ENCODE measurements at regions not wholly inside any gene's neighbourhood (a gene's known extent, or its start where the extent isn't known, plus 50 kb on each side); places are given as distances from the start of the nearest gene placed in this dataset.
"Not testable (repeated sequence)": the region's sequence is repeated elsewhere in the genome, so short reads cannot be mapped to it uniquely, and the experiment has no call there.

DNA sequence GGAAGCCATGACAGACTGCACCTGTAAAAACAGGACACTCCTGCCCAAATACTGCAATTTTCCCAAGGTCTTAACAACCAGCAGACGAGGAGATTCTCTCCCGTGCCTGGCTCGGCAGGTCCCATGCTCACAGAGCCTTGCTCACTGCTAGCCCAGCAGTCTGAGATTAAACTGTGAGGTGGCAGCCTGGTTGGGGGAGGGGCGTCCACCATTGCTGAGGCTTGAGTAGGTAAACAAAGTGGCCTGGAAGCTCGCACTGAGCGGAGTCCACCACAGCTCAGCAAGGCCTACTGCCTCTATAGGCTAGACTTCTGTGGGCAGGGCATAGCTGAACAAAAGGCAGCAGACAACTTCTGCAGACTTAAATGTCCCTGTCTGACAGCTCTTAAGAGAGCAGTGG is 80.3 kb downstream of the ANXA5 start:
- DNase-seq (ENCODE audit: low read depth) = not testable (repeated sequence)

- no peak for DNase-seq (ENCODE audit: low read depth)
Observed at GRCh38 chr4:121614101-121614500, 82.7 kb downstream of the ANXA5 start.

DNA sequence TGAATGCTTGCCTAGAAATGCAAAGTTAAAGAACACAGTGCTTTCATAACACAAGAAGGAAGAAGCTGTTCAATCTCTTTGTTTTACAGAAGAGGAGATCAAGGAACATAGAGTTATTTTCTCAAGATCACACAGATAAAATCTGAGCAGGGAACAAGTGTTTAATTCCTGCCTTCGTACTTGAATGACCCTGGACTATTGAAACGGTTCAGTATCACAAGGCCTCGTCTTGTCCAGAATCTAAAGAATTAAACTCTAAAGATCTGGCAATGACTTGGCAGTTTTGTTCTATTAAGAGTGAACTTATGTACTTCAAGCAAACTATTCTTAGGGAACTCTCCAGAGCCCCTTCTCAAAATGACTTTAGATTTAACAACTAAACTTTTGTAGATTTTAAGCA is 97.7 kb downstream of the ANXA5 start:
- no peak for DNase-seq (ENCODE audit: low read depth)

GRCh38 chr4:121597346-121597934 is 99.3 kb downstream of the ANXA5 start:
- peak; percentile 42 for DNase-seq (ENCODE audit: low read depth)

DNA sequence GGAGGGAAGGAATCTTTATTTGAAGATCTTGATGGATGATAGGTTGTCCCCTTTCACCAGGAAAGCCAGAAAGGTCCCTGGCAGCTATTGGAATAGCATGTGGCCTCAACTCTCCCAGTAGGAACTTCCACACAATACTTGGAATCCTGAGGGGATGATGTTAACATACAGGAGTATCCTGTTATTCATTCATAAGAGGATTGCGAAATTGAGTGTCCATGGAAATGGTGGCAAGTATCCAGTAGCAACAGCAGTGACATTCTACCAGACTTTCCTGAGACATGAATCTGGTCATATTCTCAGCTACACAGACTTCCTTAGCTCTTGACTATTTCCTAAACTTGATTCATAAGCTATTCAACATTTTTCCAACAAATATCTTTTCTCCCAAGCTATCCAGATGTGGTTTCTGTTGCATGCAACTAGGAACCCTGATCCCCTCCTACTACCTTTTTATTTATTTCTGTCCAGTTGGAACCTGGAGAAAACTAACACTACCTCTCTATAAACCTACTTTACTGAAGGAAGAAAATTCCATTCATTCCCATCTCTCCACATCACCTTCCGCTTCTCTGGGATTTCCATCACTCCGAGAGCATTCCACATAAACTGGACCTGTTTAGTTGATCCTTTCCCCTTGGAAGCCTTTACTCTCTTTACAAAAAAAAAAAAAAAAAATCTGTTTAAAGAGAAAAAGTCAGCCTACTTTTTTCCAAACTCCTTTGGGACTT is 101.8 kb downstream of the ANXA5 start:
- DNase-seq (ENCODE audit: low read depth) = peak; percentile 55

DNA sequence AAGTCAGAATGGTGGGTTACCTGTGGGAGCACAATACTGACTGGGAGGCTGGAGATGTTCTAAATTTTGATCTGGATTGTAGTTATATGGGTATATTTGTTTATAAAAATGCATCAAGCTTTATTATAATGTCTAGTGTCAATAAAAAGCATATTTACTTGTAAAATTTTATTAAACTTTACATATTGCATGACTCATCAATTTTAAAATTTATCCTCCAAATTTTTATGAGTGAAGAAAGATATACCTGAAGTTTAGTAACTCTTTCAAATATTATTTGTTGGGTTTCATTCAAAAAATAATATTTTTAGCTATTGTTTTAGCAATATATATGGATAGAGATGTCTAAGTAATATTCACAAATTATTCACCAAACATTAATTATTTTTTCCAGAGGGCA is 103.0 kb downstream of the ANXA5 start:
- no peak for DNase-seq (ENCODE audit: low read depth)

DNA sequence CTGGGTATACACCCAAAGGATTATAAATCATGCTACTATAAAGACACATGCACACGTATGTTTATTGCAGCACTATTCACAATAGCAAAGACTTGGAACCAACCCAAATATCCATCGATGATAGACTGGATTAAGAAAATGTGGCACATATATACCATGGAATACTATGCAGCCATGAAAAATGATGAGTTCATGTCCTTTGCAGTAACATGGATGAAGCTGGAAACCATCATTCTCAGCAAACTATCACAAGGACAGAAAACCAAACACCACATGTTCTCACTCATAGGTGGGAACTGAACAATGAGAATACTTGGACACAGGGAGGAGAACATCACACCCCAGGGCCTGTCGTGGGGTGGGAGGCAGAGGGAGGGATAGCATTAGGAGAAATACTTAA is 104.5 kb downstream of the ANXA5 start:
- not testable (repeated sequence) for DNase-seq (ENCODE audit: low read depth)

GRCh38 chr4:121584836-121585235 is 111.9 kb downstream of the ANXA5 start:
- DNase-seq (ENCODE audit: low read depth) = no peak

GRCh38 chr4:121583396-121583795 is 113.4 kb downstream of the ANXA5 start:
- no peak for DNase-seq (ENCODE audit: low read depth)

- DNase-seq (ENCODE audit: low read depth) = no peak
Observed at GRCh38 chr4:121582296-121582695, 114.5 kb downstream of the ANXA5 start.

GRCh38 chr4:121575392-121575791 is 121.4 kb downstream of the ANXA5 start:
- not testable (repeated sequence) for DNase-seq (ENCODE audit: low read depth)

GRCh38 chr4:121574618-121575017 is 122.2 kb downstream of the ANXA5 start:
- no peak for DNase-seq (ENCODE audit: low read depth)

DNA sequence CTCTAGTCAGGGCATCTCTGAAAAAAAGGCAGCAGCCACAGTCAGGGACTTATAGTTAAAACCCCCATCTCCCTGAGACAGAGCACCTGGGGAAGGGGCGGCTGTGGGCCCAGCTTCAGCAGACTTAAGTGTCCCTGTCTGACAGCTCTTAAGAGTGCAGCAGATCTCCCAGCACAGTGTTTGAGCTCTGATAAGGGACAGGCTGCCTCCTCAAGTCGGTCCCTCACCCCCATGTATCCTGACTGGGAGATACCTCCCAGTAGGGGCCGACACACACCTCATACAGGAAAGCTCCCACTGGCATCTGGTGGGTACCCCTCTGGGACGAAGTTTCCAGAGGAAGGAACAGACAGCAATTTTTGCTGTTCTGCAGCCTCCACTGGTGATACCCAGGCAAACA is 129.0 kb downstream of the ANXA5 start:
- no peak for DNase-seq (ENCODE audit: low read depth)

GRCh38 chr4:121564840-121565375 is 131.9 kb downstream of the ANXA5 start:
- DNase-seq (ENCODE audit: low read depth) = no peak

DNA sequence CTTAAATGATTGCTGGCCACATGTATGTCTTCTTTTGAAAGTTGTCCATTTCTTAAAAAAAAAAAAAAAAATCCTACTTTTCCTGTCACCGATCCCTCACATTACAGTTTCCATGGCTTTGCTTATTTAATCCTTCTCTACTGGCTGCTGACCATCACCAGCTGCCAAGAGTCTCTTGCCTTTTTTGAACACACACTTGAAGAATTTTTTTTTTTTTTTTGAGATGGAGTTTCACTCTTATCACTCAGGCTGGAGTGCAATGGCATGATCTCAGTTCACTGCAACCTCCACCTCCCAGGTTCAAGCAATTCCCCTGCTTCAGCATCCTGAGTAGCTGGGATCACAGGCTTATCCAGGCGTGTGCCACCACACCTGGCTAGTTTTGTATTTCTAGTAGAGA is 134.0 kb downstream of the ANXA5 start:
- DNase-seq (ENCODE audit: low read depth) = no peak

DNA sequence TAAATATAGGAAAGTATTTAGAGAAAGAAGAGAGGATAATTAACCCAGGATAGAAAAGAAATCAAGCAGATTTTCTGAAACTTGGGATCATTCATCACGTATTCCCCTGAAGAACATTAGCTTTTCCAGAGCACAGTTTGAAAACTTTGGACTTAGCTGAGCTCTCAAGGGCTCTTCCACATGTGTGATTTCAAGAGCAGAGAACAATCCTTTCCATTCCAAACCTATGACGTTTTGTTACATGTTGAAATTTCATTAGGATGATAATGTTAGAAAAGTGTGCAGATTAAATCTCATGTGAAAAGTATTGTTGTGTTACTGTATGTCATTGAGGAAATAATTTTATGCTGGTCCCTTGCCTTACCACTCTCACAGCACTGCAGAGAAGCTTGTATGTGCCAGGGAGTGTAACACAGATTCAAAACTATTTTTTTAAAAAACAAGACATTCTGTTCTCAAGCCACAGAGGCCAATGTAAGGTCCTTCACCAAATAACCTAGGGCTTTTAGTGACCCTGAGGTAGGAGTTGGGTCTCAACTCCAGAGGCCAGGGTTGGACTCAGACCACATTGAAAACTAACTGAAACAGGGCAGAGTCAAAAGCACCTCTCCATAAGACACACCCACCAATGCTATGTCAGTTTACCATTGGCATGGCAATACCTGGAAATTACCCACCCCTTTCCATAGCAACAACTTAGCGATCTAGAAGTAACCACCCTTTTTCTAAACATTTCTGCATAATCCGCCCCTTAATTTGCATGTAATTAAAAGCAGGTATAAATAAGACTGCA is 141.3 kb downstream of the ANXA5 start:
- no peak for DNase-seq (ENCODE audit: low read depth)

DNA sequence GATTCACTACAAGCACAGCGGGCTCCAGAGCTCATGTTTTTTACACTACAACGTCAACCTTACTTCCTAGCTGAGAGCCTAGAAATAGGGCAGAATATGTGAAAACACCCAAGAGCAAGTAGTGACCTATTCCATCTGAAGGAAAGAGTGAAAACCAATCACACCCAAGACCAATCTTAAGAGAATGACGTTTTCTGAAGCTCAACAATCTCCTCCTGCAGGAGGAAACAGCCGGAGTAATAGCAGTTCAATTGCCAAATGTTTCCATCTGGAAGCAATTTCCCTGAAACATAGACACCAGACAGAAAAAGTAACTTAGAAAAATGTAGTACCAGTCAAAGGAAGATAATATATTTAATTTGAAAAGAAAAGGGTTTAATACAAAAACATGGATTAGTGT is 142.4 kb downstream of the ANXA5 start:
- DNase-seq (ENCODE audit: low read depth) = no peak

- no peak for DNase-seq (ENCODE audit: low read depth)
Observed at GRCh38 chr4:121551881-121552280, 144.9 kb downstream of the ANXA5 start.

- DNase-seq (ENCODE audit: low read depth) = peak; percentile 7
Observed at GRCh38 chr4:121551271-121551670, 145.5 kb downstream of the ANXA5 start.

DNA sequence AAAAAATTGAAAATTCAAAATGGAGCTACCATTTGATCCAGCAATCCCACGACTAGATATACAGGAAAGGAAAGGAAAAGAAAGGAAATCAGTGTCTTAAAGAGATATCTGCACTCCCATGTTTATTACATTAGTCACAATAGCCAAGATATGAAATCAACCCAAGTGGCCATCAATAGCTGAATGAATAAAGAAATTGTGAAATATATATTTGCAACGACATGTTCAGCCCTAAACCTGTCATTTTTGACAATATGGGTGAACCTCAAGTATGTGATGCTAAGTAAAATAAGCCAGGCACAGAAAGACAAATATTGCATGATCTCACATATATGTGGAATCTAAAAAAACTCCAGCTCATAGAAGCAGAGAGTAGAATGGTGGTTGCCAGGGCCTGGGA is 155.1 kb downstream of the ANXA5 start:
- no peak for DNase-seq (ENCODE audit: low read depth)

DNA sequence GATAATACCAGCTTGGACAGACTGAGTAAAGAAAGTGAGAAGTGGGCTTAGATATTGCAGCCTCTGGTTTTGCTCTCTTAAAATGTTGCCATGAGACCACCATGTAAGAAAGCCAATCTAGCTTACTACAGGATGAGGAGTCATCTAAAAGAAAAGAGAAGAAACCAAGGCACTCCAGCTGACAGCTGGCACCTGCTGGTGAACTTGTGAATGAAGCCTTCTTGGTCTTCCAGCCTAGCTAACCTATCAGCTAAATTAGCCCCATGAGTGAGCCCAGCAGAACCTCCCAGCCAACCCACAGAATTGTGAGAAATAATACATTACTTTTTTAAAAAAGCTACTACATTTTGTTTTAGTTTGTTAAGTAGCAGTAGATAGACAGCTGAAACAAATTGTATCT is 154.5 kb upstream of the QRFPR start:
- DNase-seq (ENCODE audit: low read depth) = no peak

GRCh38 chr4:121534187-121534586 is 153.4 kb upstream of the QRFPR start:
- DNase-seq (ENCODE audit: low read depth) = no peak

- no peak for DNase-seq (ENCODE audit: low read depth)
Observed at GRCh38 chr4:121526509-121526908, 145.7 kb upstream of the QRFPR start.
